Osteocyte (in vitro differentiated cells): ENCODE measurements at regions not wholly inside any gene's neighbourhood (a gene's known extent, or its start where the extent isn't known, plus 50 kb on each side); places are given as distances from the start of the nearest gene placed in this dataset.

Experiments
- DNase-seq: peaks from one replicate; pipeline ENCODE4 v3.0.0; 2021; ENCODE audit warnings: mixed read lengths; ENCODE audit not compliant: unreplicated experiment; ENCODE audit errors: extremely low spot score
- H3K27ac Mint-ChIP-seq: one replicate; pipeline ENCODE4 v1.8.0; 2021; ENCODE audit warnings: mild to moderate bottlenecking, mixed read lengths; ENCODE audit not compliant: unreplicated experiment
- H3K27me3 Mint-ChIP-seq: one replicate; pipeline ENCODE4 v1.8.0; 2021; ENCODE audit warnings: mixed read lengths; ENCODE audit not compliant: unreplicated experiment
- H3K36me3 Mint-ChIP-seq: one replicate; pipeline ENCODE4 v1.8.0; 2021; ENCODE audit warnings: mixed read lengths; ENCODE audit not compliant: unreplicated experiment
- H3K4me1 Mint-ChIP-seq: one replicate; pipeline ENCODE4 v1.8.0; 2021; ENCODE audit warnings: mixed read lengths; ENCODE audit not compliant: unreplicated experiment
- H3K4me3 Mint-ChIP-seq: one replicate; pipeline ENCODE4 v1.8.0; 2021; ENCODE audit warnings: mild to moderate bottlenecking, moderate library complexity, mixed read lengths; ENCODE audit not compliant: unreplicated experiment
- H3K9me3 Mint-ChIP-seq: one replicate; pipeline ENCODE4 v1.8.0; 2021; ENCODE audit warnings: mixed read lengths; ENCODE audit not compliant: unreplicated experiment
- TF ChIP-seq, protein P1 (sequence below): fragments of 200-600 bp; sonication (generic); IDR thresholded peaks from 2 replicates; pipeline ENCODE4 v1.5.0; 2021; ENCODE audit warnings: antibody characterized with exemption, mild to moderate bottlenecking, moderate library complexity

GRCh38 chr16:72244853-72245252, 72.9 kb upstream of the PMFBP1 start:
- H3K27me3 Mint-ChIP-seq, result no peaks in the 10 kb centered on the region
- no peaks in the 10 kb centered on the region for H3K9me3 Mint-ChIP-seq
- H3K36me3 Mint-ChIP-seq, result no peaks in the 10 kb centered on the region
- H3K27ac Mint-ChIP-seq, result no peak overlapping the region
- H3K4me1 Mint-ChIP-seq, result peaks cover 26% of the 10 kb centered on the region
- TF ChIP-seq, protein P1, sequence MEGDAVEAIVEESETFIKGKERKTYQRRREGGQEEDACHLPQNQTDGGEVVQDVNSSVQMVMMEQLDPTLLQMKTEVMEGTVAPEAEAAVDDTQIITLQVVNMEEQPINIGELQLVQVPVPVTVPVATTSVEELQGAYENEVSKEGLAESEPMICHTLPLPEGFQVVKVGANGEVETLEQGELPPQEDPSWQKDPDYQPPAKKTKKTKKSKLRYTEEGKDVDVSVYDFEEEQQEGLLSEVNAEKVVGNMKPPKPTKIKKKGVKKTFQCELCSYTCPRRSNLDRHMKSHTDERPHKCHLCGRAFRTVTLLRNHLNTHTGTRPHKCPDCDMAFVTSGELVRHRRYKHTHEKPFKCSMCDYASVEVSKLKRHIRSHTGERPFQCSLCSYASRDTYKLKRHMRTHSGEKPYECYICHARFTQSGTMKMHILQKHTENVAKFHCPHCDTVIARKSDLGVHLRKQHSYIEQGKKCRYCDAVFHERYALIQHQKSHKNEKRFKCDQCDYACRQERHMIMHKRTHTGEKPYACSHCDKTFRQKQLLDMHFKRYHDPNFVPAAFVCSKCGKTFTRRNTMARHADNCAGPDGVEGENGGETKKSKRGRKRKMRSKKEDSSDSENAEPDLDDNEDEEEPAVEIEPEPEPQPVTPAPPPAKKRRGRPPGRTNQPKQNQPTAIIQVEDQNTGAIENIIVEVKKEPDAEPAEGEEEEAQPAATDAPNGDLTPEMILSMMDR, result no peak
- no peak overlapping the region for H3K4me3 Mint-ChIP-seq
- no peak for DNase-seq

DNA sequence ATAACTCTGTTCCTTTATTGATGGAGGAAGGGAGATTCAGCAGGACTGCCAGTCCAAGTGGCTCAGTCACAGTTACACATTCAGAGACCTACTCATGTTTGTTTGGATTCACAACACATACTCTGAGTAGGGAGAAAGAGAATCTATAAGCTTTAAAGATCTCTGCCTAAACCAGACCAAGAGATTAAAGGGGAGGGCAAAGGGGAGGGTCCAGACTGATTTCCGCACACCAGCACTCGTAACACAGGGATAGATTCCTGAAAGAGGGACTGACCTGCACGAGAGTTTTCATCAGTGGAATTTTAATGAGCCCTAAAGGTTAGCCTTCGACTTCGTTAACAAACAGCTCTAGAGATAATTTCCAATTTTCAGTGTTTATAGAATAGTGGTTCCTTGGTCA, 71.7 kb upstream of the PMFBP1 start:
- Mint-ChIP-seq H3K27me3 (no peaks in the 10 kb centered on the region), H3K4me1 (peaks cover 20% of the 10 kb centered on the region), H3K4me3 (no peak overlapping the region), H3K9me3 (no peaks in the 10 kb centered on the region), H3K36me3 (no peaks in the 10 kb centered on the region), H3K27ac (no peak overlapping the region)
- no peak for DNase-seq
- TF ChIP-seq, protein P1, result no peak

DNA sequence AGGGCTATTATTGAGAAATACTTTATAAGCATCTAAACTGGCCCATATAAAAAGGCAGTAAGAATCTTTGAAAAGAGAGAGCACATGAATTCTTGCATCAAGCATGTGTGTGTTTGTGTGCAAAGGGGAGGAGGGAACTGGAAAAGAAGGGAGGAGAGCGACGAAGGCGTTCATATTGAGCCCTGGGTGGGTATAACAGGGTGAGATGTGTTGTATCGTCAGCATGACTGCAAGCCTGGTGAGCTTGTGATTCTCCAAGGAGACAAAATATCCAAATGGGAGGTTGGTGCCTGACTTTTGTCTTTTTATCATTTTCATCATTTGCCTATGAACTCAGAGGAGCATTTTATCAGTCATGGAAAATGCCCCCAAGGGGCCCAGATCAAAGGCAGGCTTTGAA, 70.8 kb upstream of the PMFBP1 start:
- H3K4me1 Mint-ChIP-seq, result peaks cover 11% of the 10 kb centered on the region
- TF ChIP-seq, protein P1, result no peak
- H3K4me3 Mint-ChIP-seq, result no peak overlapping the region

GRCh38 chr16:72241930-72242329, 70.0 kb upstream of the PMFBP1 start:
- DNase-seq, result no peak
- peaks cover 5% of the 10 kb centered on the region for H3K4me1 Mint-ChIP-seq
- H3K9me3 Mint-ChIP-seq, result no peaks in the 10 kb centered on the region
- TF ChIP-seq, protein P1, result peak; percentile 93
- no peak overlapping the region for H3K4me3 Mint-ChIP-seq
- no peaks in the 10 kb centered on the region for H3K36me3 Mint-ChIP-seq
- H3K27ac Mint-ChIP-seq, result no peak overlapping the region
- H3K27me3 Mint-ChIP-seq, result no peaks in the 10 kb centered on the region

More for the DNA sequence above, 70.8 kb upstream of the PMFBP1 start:
- no peaks in the 10 kb centered on the region for H3K36me3 Mint-ChIP-seq
- no peaks in the 10 kb centered on the region for H3K9me3 Mint-ChIP-seq
- DNase-seq, result no peak
- H3K27me3 Mint-ChIP-seq, result no peaks in the 10 kb centered on the region
- H3K27ac Mint-ChIP-seq, result no peak overlapping the region

- Mint-ChIP-seq H3K36me3 (peaks cover 2% of the 10 kb centered on the region), H3K9me3 (no peaks in the 10 kb centered on the region), H3K27me3 (no peaks in the 10 kb centered on the region), H3K4me3 (no peak overlapping the region), H3K4me1 (no peaks in the 10 kb centered on the region), H3K27ac (no peak overlapping the region)
- TF ChIP-seq, protein P1, result no peak
- DNase-seq, result no peak
These were observed 69.1 kb upstream of the PMFBP1 start for GRCh38 chr16:72241008-72241407.
